Fibroblast of lung (primary cell): ENCODE measurements at regions not wholly inside any gene's neighbourhood (a gene's known extent, or its start where the extent isn't known, plus 50 kb on each side); places are given as distances from the start of the nearest gene placed in this dataset.

Experiments used
- DNase-seq, 2 donors: peaks; one replicate each; pipeline versions ENCODE4 v3.0.0 to v3.0.0-alpha.2; 2010; ENCODE audit warnings: low read depth in 2 of 2
- H2AFZ ChIP-seq: 2 replicates; pipeline ENCODE4 v1.5.1; 2012; ENCODE audit warnings: low read length, control low read depth, inconsistent platforms
- H3K27ac ChIP-seq: 2 replicates; pipeline ENCODE4 v1.5.1; 2011; ENCODE audit warnings: low read length, control low read depth; ENCODE audit not compliant: insufficient read depth
- H3K27me3 ChIP-seq: 2 replicates; pipeline ENCODE4 v1.5.1; 2011; ENCODE audit warnings: mild to moderate bottlenecking, low read length; ENCODE audit not compliant: control insufficient read depth, insufficient read depth
- H3K36me3 ChIP-seq: 2 replicates; pipeline ENCODE4 v1.5.1; 2011; ENCODE audit warnings: low read length; ENCODE audit not compliant: control insufficient read depth, insufficient read depth
- H3K4me1 ChIP-seq: 2 replicates; pipeline ENCODE4 v1.5.1; 2011; ENCODE audit warnings: low read length; ENCODE audit not compliant: control insufficient read depth, insufficient read depth; ENCODE audit errors: extremely low read depth
- H3K4me2 ChIP-seq: 2 replicates; pipeline ENCODE4 v1.5.1; 2011; ENCODE audit warnings: low read length, control low read depth; ENCODE audit not compliant: insufficient read depth; ENCODE audit errors: extremely low read depth
- H3K4me3 ChIP-seq, 4 experiments: fragments of 200-600 bp in 1 of 4; sonication (generic) in 1 of 4; replicated peaks in 1 of 4; 2 replicates each; pipeline ENCODE4 v1.5.1; 2011 to 2016; ENCODE audit warnings: low read length in 4 of 4, low read depth in 3 of 4, mild to moderate bottlenecking in 3 of 4, control low read depth in 2 of 4, inconsistent platforms in 1 of 4, mixed read lengths in 1 of 4; ENCODE audit not compliant: insufficient read depth in 1 of 4; ENCODE audit errors: control extremely low read depth in 1 of 4
- H3K79me2 ChIP-seq: 2 replicates; pipeline ENCODE4 v1.5.1; 2012; ENCODE audit warnings: mild to moderate bottlenecking, low read length, inconsistent platforms; ENCODE audit not compliant: control insufficient read depth, insufficient read depth
- H3K9ac ChIP-seq: 2 replicates; pipeline ENCODE4 v1.5.1; 2011; ENCODE audit warnings: mild to moderate bottlenecking, low read length, control low read depth; ENCODE audit not compliant: insufficient read depth
- H3K9me3 ChIP-seq: 2 replicates; pipeline ENCODE4 v1.5.1; 2012; ENCODE audit warnings: low read depth, low read length; ENCODE audit not compliant: control insufficient read depth, insufficient read depth
- H4K20me1 ChIP-seq: 2 replicates; pipeline ENCODE4 v1.5.1; 2011; ENCODE audit warnings: low read length; ENCODE audit not compliant: control insufficient read depth, insufficient read depth; ENCODE audit errors: extremely low read depth
- EZH2 ChIP-seq: IDR thresholded peaks from 2 replicates; pipeline ENCODE4 v1.5.1; 2012; ENCODE audit warnings: low read length, control low read depth, mild to moderate bottlenecking; ENCODE audit errors: missing control alignments
- TF ChIP-seq, protein P1 (sequence below), 2 donors: IDR thresholded peaks in 1 of 2; conservative IDR thresholded peaks in 1 of 2; 1 replicate in 1 of 2; 2 replicates in 1 of 2; pipeline ENCODE4 v1.5.1; 2011 to 2012; ENCODE audit warnings: low read length in 2 of 2, control low read depth in 1 of 2, inconsistent platforms in 1 of 2, low read depth in 1 of 2, mild to moderate bottlenecking in 1 of 2

GRCh38 chr1:229759037-229759435 is 133.0 kb downstream of the URB2 start:
- Histone ChIP-seq H3K36me3 (no peaks in the 10 kb centered on the region), H3K9me3 (no peaks in the 10 kb centered on the region), H3K79me2 (no peaks in the 10 kb centered on the region), H2AFZ (no peak overlapping the region), H3K9ac (no peak overlapping the region), H3K27ac (no peak overlapping the region), H3K4me3 (no peak overlapping the region), H3K4me2 (no peak overlapping the region), H3K4me1 (no peaks in the 10 kb centered on the region), H3K27me3 (no peaks in the 10 kb centered on the region), H4K20me1 (no peaks in the 10 kb centered on the region)
- no peak for TF ChIP-seq EZH2
- TF ChIP-seq, protein P1, sequence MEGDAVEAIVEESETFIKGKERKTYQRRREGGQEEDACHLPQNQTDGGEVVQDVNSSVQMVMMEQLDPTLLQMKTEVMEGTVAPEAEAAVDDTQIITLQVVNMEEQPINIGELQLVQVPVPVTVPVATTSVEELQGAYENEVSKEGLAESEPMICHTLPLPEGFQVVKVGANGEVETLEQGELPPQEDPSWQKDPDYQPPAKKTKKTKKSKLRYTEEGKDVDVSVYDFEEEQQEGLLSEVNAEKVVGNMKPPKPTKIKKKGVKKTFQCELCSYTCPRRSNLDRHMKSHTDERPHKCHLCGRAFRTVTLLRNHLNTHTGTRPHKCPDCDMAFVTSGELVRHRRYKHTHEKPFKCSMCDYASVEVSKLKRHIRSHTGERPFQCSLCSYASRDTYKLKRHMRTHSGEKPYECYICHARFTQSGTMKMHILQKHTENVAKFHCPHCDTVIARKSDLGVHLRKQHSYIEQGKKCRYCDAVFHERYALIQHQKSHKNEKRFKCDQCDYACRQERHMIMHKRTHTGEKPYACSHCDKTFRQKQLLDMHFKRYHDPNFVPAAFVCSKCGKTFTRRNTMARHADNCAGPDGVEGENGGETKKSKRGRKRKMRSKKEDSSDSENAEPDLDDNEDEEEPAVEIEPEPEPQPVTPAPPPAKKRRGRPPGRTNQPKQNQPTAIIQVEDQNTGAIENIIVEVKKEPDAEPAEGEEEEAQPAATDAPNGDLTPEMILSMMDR (conservative IDR thresholded peaks at IDR 0.05 in 1 of 2, IDR thresholded peaks at IDR 0.05 in 1 of 2; ENCODE audit: low read depth in 1 of 2, low read length in 2 of 2): no peak
- peak; percentile 14 to 85 for DNase-seq

DNA sequence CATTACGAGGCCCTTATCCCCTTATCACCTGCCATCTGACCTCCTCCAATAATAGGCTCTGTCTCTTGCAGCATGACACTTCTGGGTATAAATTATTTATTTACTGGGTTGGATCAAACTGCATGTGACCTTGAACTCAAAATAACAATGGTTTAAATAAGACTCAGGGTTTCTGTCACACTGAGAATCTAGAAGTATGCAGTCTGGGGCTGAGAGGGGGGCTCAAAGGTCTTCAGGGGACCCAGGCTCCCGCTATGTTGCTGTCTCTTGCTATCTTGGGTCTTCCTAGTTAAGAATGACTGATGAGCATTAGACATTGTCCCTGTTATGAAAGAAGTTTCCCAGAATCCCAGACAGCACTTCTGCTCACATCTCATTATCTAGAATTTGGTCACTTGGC is 133.5 kb downstream of the URB2 start:
- no peaks in the 10 kb centered on the region for H3K27me3 ChIP-seq
- no peaks in the 10 kb centered on the region for H3K4me1 ChIP-seq
- no peaks in the 10 kb centered on the region for H3K79me2 ChIP-seq
- H3K4me2 ChIP-seq: no peak overlapping the region
- H4K20me1 ChIP-seq: no peaks in the 10 kb centered on the region
- TF ChIP-seq, protein P1 (conservative IDR thresholded peaks at IDR 0.05 in 1 of 2, IDR thresholded peaks at IDR 0.05 in 1 of 2; ENCODE audit: low read depth in 1 of 2, low read length in 2 of 2): no peak
- no peak for TF ChIP-seq EZH2
- no peaks in the 10 kb centered on the region for H3K36me3 ChIP-seq
- no peaks in the 10 kb centered on the region for H3K9me3 ChIP-seq
- no peak for DNase-seq
- no peak overlapping the region for H2AFZ ChIP-seq
- no peak overlapping the region for H3K4me3 ChIP-seq
- no peak overlapping the region for H3K27ac ChIP-seq
- no peak overlapping the region for H3K9ac ChIP-seq

GRCh38 chr1:229760478-229760996 is 134.5 kb downstream of the URB2 start:
- Histone ChIP-seq H3K9ac (no peak overlapping the region), H3K4me3 (no peak overlapping the region), H3K4me1 (no peaks in the 10 kb centered on the region), H3K36me3 (no peaks in the 10 kb centered on the region), H3K27me3 (no peaks in the 10 kb centered on the region), H2AFZ (no peak overlapping the region), H3K27ac (no peak overlapping the region), H3K9me3 (no peaks in the 10 kb centered on the region), H3K79me2 (no peaks in the 10 kb centered on the region), H4K20me1 (no peaks in the 10 kb centered on the region), H3K4me2 (no peak overlapping the region)
- no peak for TF ChIP-seq EZH2
- TF ChIP-seq, protein P1 (conservative IDR thresholded peaks at IDR 0.05 in 1 of 2, IDR thresholded peaks at IDR 0.05 in 1 of 2; ENCODE audit: low read depth in 1 of 2, low read length in 2 of 2): no peak
- DNase-seq: no peak
